Fibroblast of the aortic adventitia (primary cell): ENCODE measurements at regions not wholly inside any gene's neighbourhood (a gene's known extent, or its start where the extent isn't known, plus 50 kb on each side); places are given as distances from the start of the nearest gene placed in this dataset.
A peak's percentile ranks its signal among the peaks of the same experiment; 100 is the strongest.

ENCODE experiments used
- DNase-seq: peaks from one replicate; pipeline ENCODE4 v3.0.0-alpha.2; 2010; ENCODE audit warnings: low read depth
- H3K4me3 ChIP-seq: 2 replicates; pipeline ENCODE4 v1.5.1; 2011; ENCODE audit warnings: low read depth, mild to moderate bottlenecking, control low read depth, low read length, moderate library complexity
- TF ChIP-seq, protein P1 (sequence below): IDR thresholded peaks from 2 replicates; pipeline ENCODE4 v1.5.1; 2011; ENCODE audit warnings: mild to moderate bottlenecking, low read length, control low read depth, inconsistent platforms; ENCODE audit not compliant: insufficient read depth

DNA sequence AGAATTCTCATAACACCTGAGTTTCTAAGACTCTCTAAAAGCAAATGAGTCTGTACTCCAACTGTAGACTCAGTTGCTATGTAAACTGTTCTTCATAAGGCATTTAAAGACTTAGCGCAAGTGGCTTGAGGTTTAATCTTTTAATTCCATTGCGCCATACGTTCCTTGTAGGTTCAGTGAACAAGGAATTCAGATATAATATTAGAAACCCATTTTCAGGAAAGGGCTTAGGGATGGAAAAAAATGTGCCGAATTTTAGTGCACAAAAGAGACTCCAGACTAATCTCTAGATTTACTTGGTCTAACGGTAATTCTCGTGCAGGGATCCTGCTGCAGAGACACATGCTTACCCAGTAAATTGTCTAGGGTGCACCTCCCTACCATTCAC is 268.9 kb upstream of the TANK start:
- H3K4me3 ChIP-seq = no peak overlapping the region
- DNase-seq = no peak
- TF ChIP-seq, protein P1, sequence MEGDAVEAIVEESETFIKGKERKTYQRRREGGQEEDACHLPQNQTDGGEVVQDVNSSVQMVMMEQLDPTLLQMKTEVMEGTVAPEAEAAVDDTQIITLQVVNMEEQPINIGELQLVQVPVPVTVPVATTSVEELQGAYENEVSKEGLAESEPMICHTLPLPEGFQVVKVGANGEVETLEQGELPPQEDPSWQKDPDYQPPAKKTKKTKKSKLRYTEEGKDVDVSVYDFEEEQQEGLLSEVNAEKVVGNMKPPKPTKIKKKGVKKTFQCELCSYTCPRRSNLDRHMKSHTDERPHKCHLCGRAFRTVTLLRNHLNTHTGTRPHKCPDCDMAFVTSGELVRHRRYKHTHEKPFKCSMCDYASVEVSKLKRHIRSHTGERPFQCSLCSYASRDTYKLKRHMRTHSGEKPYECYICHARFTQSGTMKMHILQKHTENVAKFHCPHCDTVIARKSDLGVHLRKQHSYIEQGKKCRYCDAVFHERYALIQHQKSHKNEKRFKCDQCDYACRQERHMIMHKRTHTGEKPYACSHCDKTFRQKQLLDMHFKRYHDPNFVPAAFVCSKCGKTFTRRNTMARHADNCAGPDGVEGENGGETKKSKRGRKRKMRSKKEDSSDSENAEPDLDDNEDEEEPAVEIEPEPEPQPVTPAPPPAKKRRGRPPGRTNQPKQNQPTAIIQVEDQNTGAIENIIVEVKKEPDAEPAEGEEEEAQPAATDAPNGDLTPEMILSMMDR = no peak

DNA sequence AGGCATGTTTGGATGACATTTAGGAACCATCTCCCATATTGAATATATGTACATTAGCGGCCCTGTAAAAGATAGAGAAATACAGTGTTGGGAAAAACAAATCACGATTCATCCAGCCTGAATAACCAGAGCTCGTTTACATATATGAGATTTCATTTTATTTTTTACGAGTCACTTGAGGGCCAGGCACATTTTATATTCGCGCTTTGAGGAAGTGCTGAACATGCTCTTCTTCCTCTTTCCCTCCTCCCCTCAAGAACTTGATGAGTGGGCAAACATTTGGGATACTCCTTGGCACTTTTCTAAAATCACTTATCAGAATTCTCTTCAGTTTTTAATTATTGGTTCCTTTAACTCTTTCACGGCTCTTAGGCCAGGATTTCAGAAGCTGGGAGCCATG is 268.0 kb upstream of the TANK start:
- DNase-seq = no peak
- no peak overlapping the region for H3K4me3 ChIP-seq
- TF ChIP-seq, protein P1 = no peak

DNA sequence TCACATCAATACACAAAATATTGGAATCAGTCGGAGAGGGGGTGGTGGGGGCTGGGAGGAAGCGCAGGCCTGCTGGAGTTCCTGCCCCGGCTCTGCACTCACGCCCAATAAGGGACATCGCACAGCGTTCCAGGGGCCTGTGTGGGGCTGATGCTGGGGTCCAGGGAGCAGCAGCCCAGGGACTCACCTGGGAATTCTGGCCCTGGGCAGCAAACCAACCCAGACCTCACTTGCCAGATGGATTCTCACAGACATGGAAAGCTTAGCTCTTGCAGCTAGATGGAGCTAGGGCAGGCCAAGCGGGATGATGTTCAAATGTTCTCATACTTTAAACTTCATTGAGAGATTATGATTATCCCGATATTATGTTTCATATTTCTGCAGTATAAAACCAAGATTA is 266.6 kb upstream of the TANK start:
- no peak for DNase-seq
- TF ChIP-seq, protein P1 = peak; percentile 24
- H3K4me3 ChIP-seq = no peak overlapping the region

DNA sequence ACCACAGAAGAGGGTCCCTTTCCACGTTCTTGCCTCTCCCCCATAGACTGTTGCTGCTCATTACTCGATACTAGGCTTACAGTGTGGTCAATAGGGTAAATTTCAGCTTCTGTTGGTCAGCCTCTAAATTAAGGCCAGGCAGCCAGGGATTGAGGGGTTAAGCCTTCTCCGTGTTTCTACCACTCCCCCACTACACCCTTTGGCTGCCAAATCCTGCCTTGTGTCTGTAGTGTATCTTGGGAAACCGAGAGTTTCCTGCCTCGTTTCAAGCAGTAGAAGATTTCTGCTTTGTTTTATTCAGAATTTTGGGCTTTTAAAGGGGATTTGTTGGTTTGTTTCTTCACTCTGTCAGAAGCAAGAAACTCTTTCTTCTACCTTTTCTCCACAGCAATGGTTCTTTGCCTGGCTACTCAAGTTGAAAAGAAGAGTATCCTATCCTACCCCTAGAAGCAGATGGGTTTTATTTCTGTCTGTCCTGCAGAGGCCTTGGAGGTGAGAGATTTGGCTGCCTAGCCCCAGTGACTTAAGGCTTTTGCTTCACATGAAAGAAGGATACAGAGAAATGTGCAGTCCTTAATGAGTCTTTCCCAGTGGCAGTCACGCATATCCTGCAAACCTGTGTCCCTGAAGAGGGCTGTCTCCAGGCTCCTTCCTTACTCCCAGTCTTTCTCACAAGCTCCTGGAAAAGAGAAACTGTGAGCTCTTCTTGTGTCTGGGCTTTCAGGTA is 261.5 kb upstream of the TANK start:
- TF ChIP-seq, protein P1 = no peak
- no peak for DNase-seq
- no peak overlapping the region for H3K4me3 ChIP-seq

DNA sequence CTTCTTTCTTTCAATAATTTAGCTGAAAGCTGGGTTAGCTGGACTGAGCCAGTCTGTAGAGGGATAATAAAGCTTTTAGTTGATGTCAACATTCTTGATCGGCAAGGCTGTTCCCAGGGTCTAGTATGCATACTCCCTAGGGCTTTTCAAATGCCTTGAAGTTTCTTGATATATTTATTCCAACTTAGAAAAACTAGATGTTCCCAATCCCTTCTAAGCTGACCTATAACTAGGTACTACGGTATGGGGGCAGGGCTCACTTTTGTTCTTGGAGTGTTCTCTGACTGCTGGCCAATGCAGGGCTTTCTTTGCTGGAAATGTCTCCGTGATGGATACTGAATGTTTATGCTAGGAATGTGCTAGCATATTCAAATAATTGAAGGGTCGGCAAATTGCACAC is 258.6 kb upstream of the TANK start:
- DNase-seq = peak; percentile 43
- no peak overlapping the region for H3K4me3 ChIP-seq
- TF ChIP-seq, protein P1 = no peak

DNA sequence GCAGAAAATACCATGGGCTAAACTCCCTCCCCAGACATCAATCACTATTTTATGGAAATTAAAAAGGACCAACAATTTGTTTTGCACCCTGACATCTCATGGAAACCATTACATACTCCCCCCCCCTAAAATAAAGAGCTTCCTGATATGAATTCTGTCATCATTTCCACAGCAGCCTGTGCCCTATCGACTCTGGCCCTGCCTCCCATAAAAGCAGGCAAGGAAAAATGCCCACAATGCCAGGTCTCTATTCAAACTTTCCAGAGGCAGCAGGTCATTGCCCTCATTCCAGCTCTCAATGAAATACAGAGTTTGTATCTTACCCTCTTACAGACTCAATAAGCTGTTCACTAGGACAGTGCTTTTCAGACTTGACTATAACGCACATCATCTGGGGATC is 254.4 kb upstream of the TANK start:
- TF ChIP-seq, protein P1 = no peak
- no peak overlapping the region for H3K4me3 ChIP-seq
- DNase-seq = no peak

DNA sequence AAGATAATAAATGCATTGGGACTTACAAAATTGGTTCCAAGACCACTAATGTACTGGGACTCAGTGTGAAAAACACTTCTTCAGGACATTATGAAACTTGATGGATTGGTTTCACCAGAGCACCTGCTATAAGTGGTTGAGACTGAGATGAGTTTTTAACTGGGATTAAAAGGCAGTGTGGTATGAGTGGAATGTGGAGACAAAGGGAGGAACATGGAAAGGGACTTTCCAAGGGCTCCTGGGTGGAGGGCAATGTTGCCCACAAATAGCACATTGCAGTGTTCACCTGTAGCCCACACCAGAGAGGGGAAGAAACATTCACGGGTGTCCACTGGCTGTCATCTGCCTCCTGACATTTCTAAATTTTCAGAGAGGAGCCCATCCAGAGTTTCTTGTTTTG is 253.3 kb upstream of the TANK start:
- TF ChIP-seq, protein P1 = no peak
- no peak for DNase-seq
- no peak overlapping the region for H3K4me3 ChIP-seq
